ENCODE measurements at regions not wholly inside any gene's neighbourhood (a gene's known extent, or its start where the extent isn't known, plus 50 kb on each side); places are given as distances from the start of the nearest gene placed in this dataset.

- DNase-seq = no peak
- no peaks in the 10 kb centered on the region for H3K36me3 ChIP-seq
- H3K4me1 ChIP-seq = peaks cover 0 to 44% (median 41%) of the 10 kb centered on the region in 4 donors
- TF ChIP-seq EP300 (IDR thresholded peaks at IDR 0.05) (no peak), POLR2A (IDR thresholded peaks at IDR 0.05) (no peak), POLR2AphosphoS5 (IDR thresholded peaks at IDR 0.05) (no peak), CTCF (IDR thresholded peaks at IDR 0.05) (no peak)
- no peak overlapping the region for H3K27ac ChIP-seq
- no peak overlapping the region for H3K4me3 ChIP-seq
- no peaks in the 10 kb centered on the region for H3K9me3 ChIP-seq
- 69 to 82% methylated on average over 16 of the region's 16 CpGs for WGBS, 2 donors
- H3K27me3 ChIP-seq = no peaks in the 10 kb centered on the region
- intact Hi-C loops (cut with DNase I) = no loop called here
Observed at GRCh38 chr21:34198231-34199120, 125.1 kb downstream of the MRPS6 start.

DNA sequence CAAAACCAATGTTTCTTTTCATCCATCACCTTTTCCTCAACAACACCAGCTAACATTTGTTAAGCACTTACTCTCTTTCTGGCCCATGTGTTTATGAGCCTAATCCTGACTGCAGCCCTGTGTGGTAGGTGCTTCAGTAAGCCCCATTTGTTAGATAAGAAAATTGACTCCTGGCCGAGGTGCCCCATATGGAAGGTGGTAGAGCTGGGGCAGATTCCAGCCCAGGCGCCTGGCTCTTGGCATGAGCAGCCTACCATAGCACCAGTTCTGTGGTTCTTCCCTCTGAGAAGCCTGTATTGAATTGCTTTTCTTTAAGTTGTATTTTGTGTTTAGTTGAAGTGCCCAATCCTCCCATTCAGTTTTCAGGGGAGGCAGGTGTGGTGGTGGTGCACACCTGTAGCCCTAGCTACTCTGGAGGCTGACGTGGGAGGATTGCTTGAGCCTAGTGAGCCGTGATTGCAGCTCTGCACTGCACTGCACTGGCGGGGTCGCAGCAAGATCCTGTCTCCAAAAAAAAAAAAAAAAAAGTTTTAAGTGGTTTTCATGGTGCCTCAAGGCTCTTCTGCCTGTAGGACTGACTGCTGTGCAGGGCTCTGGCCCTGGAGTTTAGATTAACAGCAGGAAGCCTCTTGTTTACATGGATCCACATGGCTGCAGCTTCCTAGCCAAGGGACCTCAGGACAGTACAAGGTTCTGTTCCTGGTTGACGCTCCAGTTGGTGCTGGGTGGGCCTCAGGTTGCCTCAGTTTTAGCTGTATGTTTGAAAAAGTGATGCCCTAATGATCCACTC is 125.9 kb downstream of the MRPS6 start:
- H3K27me3 ChIP-seq = no peaks in the 10 kb centered on the region
- intact Hi-C loops (cut with DNase I) = no loop called here
- no peak overlapping the region for H3K4me3 ChIP-seq
- H3K27ac ChIP-seq = peak overlapping the region in 2 of 4 donors; percentile 87
- H3K9me3 ChIP-seq = no peaks in the 10 kb centered on the region
- 69 to 84% methylated on average over 7 of the region's 7 CpGs for WGBS, 2 donors
- TF ChIP-seq POLR2AphosphoS5 (IDR thresholded peaks at IDR 0.05) = no peak
- no peak for TF ChIP-seq POLR2A (IDR thresholded peaks at IDR 0.05)
- TF ChIP-seq EP300 (IDR thresholded peaks at IDR 0.05) = no peak
- TF ChIP-seq CTCF (IDR thresholded peaks at IDR 0.05) = no peak
- peaks cover 0 to 52% (median 49%) of the 10 kb centered on the region in 4 donors for H3K4me1 ChIP-seq
- DNase-seq = no peak
- no peaks in the 10 kb centered on the region for H3K36me3 ChIP-seq

DNA sequence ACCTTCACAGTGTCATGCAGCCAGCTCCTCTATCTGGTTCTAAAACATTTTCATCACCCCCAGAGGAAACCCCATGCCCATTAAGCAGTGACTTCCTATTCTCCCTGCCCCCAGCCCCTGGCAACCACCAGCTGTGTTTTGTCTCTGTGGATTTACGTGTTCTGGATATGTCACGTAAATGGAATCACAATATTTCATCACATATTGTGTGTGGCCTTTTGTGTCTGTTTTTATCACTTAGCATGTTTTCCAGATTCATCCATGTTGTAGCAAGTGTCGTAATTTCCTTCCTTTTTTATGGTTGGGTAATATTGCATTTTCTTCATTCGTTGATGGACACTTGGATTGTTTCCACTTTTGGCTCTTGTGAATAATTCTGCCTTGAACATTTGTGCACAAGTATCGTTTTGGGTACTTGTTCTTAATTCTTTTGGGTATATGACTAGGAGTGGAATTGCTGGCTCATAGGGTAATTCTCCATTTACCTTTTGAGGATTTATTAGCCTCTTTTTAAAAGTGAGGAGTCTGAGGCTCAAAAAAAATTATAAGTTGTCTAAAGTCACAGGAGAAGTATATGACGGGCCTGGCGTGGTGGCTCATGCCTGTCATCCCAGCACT is 127.0 kb downstream of the MRPS6 start:
- H3K27ac ChIP-seq = peak overlapping the region; percentile 18 to 87 (median 84)
- WGBS, 2 donors = 83 to 87% methylated on average over 7 of the region's 7 CpGs
- intact Hi-C loops (cut with DNase I) = no loop called here
- TF ChIP-seq POLR2AphosphoS5 (IDR thresholded peaks at IDR 0.05) = peak in 2 of 4 donors; percentile 53 to 60
- TF ChIP-seq CTCF (IDR thresholded peaks at IDR 0.05) = no peak
- no peak for TF ChIP-seq POLR2A (IDR thresholded peaks at IDR 0.05)
- peak in 1 of 4 donors; percentile 65 for TF ChIP-seq EP300 (IDR thresholded peaks at IDR 0.05)
- H3K4me3 ChIP-seq = no peak overlapping the region
- H3K4me1 ChIP-seq = peaks cover 0 to 63% (median 58%) of the 10 kb centered on the region in 4 donors
- no peaks in the 10 kb centered on the region for H3K9me3 ChIP-seq
- H3K36me3 ChIP-seq = no peaks in the 10 kb centered on the region
- DNase-seq = no peak
- no peaks in the 10 kb centered on the region for H3K27me3 ChIP-seq

DNA sequence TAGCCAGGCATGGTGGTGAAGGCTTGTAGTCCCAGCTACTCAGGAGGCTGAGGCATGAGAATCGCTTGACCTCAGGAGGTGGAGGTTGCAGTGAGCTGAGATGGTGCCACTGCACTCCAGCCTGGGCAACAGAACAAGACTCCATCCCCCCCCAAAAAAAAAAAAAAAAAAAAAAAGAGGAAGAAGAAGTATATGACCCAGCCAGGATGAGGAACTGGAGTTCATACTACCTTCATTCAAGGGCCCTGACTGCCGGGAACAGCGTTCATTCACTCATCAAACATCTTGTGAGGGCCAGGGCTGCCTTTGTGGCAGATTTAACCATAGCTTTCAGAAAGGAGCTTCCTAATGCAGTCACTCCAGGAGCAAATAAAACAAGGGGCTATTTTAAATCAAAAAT is 127.6 kb downstream of the MRPS6 start:
- intact Hi-C loops (cut with DNase I) = no loop called here
- TF ChIP-seq CTCF (IDR thresholded peaks at IDR 0.05) (no peak), POLR2A (IDR thresholded peaks at IDR 0.05) (no peak), EP300 (IDR thresholded peaks at IDR 0.05) (no peak), POLR2AphosphoS5 (IDR thresholded peaks at IDR 0.05) (no peak)
- H3K27me3 ChIP-seq = no peaks in the 10 kb centered on the region
- DNase-seq = no peak
- H3K27ac ChIP-seq = peak overlapping the region; percentile 71 to 87 (median 84)
- peaks cover 0 to 69% (median 63%) of the 10 kb centered on the region in 4 donors for H3K4me1 ChIP-seq
- WGBS, 2 donors = 57 to 73% methylated on average over 3 of the region's 3 CpGs
- no peaks in the 10 kb centered on the region for H3K36me3 ChIP-seq
- no peaks in the 10 kb centered on the region for H3K9me3 ChIP-seq
- H3K4me3 ChIP-seq = no peak overlapping the region

Data from sigmoid colon (tissue), 6 donors.